ENCODE measurements at regions not wholly inside any gene's neighbourhood (a gene's known extent, or its start where the extent isn't known, plus 50 kb on each side); places are given as distances from the start of the nearest gene placed in this dataset.

DNA sequence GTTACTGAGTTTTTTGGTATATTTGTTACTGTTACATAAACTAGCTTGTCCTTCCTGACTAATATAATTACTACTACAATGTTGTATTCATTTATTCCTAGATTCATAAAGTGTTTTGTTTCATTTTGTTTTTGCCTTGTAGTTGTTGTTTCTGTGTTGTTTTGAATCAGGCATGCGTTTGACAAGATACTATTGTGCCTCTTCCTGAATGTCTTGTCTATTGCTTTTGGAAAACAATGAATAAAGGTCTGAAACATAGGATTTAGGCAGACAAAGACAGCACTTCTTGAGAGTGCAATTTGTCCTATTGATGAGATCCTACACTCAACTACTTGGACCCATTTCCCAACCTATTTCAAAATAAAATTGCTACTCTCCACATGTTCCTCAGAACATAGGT lies 630.4 kb upstream of the BOD1L1 start:
- peaks cover 0 to 3% (median 0%) of the 10 kb centered on the region in 8 donors for H3K9me3 ChIP-seq
- no peak for DNase-seq
- 69 to 89% (median 76%) methylated on average over 1 of the region's 1 CpG for WGBS, 5 donors
- no peak overlapping the region for H3K27ac ChIP-seq
- no peaks in the 10 kb centered on the region for H3K27me3 ChIP-seq (replicated peaks in 1 of 7)
- no peaks in the 10 kb centered on the region for H3K4me1 ChIP-seq
- H3K4me3 ChIP-seq: no peak overlapping the region
- H3K36me3 ChIP-seq: no peaks in the 10 kb centered on the region
- intact Hi-C loops (cut with DNase I; ENCODE audit: low total_unique reads): no loop called here
- TF ChIP-seq, protein P1, sequence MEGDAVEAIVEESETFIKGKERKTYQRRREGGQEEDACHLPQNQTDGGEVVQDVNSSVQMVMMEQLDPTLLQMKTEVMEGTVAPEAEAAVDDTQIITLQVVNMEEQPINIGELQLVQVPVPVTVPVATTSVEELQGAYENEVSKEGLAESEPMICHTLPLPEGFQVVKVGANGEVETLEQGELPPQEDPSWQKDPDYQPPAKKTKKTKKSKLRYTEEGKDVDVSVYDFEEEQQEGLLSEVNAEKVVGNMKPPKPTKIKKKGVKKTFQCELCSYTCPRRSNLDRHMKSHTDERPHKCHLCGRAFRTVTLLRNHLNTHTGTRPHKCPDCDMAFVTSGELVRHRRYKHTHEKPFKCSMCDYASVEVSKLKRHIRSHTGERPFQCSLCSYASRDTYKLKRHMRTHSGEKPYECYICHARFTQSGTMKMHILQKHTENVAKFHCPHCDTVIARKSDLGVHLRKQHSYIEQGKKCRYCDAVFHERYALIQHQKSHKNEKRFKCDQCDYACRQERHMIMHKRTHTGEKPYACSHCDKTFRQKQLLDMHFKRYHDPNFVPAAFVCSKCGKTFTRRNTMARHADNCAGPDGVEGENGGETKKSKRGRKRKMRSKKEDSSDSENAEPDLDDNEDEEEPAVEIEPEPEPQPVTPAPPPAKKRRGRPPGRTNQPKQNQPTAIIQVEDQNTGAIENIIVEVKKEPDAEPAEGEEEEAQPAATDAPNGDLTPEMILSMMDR (IDR thresholded peaks at IDR 0.05 in 8 of 11, conservative IDR thresholded peaks at IDR 0.05 in 3 of 11): no peak
- no peak for TF ChIP-seq POLR2A (IDR thresholded peaks at IDR 0.05)
- no peak for TF ChIP-seq POLR2AphosphoS5 (IDR thresholded peaks at IDR 0.05)

GRCh38 chr4:14259936-14260335 lies 632.4 kb upstream of the BOD1L1 start:
- no peak for DNase-seq
- H3K27me3 ChIP-seq (replicated peaks in 1 of 7): no peaks in the 10 kb centered on the region
- H3K4me3 ChIP-seq: no peak overlapping the region
- intact Hi-C loops (cut with DNase I; ENCODE audit: low total_unique reads): no loop called here
- no peaks in the 10 kb centered on the region for H3K36me3 ChIP-seq
- no peaks in the 10 kb centered on the region for H3K4me1 ChIP-seq
- 82 to 92% (median 89%) methylated on average over 4 of the region's 4 CpGs for WGBS, 5 donors
- TF ChIP-seq, protein P1 (IDR thresholded peaks at IDR 0.05 in 8 of 11, conservative IDR thresholded peaks at IDR 0.05 in 3 of 11): no peak
- no peak for TF ChIP-seq POLR2A (IDR thresholded peaks at IDR 0.05)
- TF ChIP-seq POLR2AphosphoS5 (IDR thresholded peaks at IDR 0.05): no peak
- no peak overlapping the region for H3K27ac ChIP-seq
- H3K9me3 ChIP-seq: no peaks in the 10 kb centered on the region

DNA sequence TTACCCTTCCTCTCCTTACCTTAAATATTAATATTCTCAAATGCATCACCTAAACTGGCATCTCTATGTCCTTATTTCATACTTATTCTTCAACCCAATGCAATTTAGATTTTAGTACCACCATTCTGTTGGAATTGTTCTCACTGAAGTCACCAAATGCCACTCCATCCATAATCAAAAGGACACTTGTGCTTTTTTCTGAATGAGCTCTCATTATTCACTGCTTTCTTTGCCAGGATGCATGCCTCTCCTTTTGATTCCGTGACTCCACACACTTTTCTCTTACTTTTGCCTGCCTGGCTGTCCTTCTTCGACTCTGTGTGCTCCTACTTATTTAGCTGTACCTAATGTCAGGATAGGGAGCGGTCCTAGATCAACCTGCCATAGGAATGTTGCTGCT lies 633.1 kb upstream of the BOD1L1 start:
- 83 to 89% (median 86%) methylated on average over 3 of the region's 3 CpGs for WGBS, 5 donors
- no peak for DNase-seq
- no peaks in the 10 kb centered on the region for H3K4me1 ChIP-seq
- no peaks in the 10 kb centered on the region for H3K36me3 ChIP-seq
- H3K9me3 ChIP-seq: no peaks in the 10 kb centered on the region
- intact Hi-C loops (cut with DNase I; ENCODE audit: low total_unique reads): no loop called here
- H3K27ac ChIP-seq: no peak overlapping the region
- no peaks in the 10 kb centered on the region for H3K27me3 ChIP-seq (replicated peaks in 1 of 7)
- TF ChIP-seq, protein P1 (IDR thresholded peaks at IDR 0.05 in 8 of 11, conservative IDR thresholded peaks at IDR 0.05 in 3 of 11): no peak
- TF ChIP-seq POLR2A (IDR thresholded peaks at IDR 0.05): no peak
- no peak for TF ChIP-seq POLR2AphosphoS5 (IDR thresholded peaks at IDR 0.05)
- no peak overlapping the region for H3K4me3 ChIP-seq

- WGBS, 5 donors: 56 to 87% (median 71%) methylated on average over 4 of the region's 4 CpGs
- Histone ChIP-seq H3K27me3 (replicated peaks in 1 of 7) (no peaks in the 10 kb centered on the region), H3K27ac (no peak overlapping the region), H3K4me3 (no peak overlapping the region), H3K4me1 (no peaks in the 10 kb centered on the region), H3K9me3 (no peaks in the 10 kb centered on the region), H3K36me3 (no peaks in the 10 kb centered on the region)
- TF ChIP-seq, protein P1 (IDR thresholded peaks at IDR 0.05 in 8 of 11, conservative IDR thresholded peaks at IDR 0.05 in 3 of 11): no peak
- no peak for TF ChIP-seq POLR2AphosphoS5 (IDR thresholded peaks at IDR 0.05)
- TF ChIP-seq POLR2A (IDR thresholded peaks at IDR 0.05): no peak
- intact Hi-C loops (cut with DNase I; ENCODE audit: low total_unique reads): no loop called here
- no peak for DNase-seq
These were observed 634.7 kb upstream of the BOD1L1 start for GRCh38 chr4:14262221-14262620.

Data from spleen (tissue), 11 donors.